Endothelial cell of umbilical vein (primary cell): ENCODE measurements at regions not wholly inside any gene's neighbourhood (a gene's known extent, or its start where the extent isn't known, plus 50 kb on each side); places are given as distances from the start of the nearest gene placed in this dataset.

Experiments used
- POLR2A ChIP-seq: IDR thresholded peaks from 2 replicates; pipeline ENCODE4 v1.6.1; 2012; ENCODE audit warnings: low read depth, mild to moderate bottlenecking, control low read depth, low read length
- TF ChIP-seq, protein P1 (sequence below), 2 donors: IDR thresholded peaks; 1 replicate in 1 of 2; 2 replicates in 1 of 2; pipeline ENCODE4 v1.5.1; 2011; ENCODE audit warnings: low read length in 2 of 2, mild to moderate bottlenecking in 2 of 2, moderate library complexity in 2 of 2, control low read depth in 1 of 2, inconsistent platforms in 1 of 2, low read depth in 1 of 2; ENCODE audit not compliant: insufficient read depth in 1 of 2; ENCODE audit errors: extremely low read depth in 1 of 2

DNA sequence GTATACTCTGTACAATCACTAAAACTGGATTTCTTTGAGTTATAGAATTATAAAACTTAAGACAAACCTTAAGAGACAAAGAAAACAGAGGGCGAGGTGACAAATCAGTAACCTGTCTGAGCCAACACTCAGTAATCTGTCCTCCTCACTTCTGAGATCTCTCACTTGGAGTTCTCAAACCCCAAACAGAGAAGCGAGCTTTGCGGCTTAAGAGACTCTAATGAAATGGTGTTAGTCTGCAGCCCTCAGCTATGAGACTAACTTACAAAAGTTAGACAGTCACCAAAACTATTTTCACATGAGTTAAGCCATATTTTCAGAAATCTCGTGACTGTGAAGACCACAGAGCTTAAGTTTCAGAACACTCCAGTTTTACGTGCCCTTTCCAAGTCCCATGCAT lies 140.6 kb downstream of the TMX3 start:
- no peak for TF ChIP-seq POLR2A
- TF ChIP-seq, protein P1, sequence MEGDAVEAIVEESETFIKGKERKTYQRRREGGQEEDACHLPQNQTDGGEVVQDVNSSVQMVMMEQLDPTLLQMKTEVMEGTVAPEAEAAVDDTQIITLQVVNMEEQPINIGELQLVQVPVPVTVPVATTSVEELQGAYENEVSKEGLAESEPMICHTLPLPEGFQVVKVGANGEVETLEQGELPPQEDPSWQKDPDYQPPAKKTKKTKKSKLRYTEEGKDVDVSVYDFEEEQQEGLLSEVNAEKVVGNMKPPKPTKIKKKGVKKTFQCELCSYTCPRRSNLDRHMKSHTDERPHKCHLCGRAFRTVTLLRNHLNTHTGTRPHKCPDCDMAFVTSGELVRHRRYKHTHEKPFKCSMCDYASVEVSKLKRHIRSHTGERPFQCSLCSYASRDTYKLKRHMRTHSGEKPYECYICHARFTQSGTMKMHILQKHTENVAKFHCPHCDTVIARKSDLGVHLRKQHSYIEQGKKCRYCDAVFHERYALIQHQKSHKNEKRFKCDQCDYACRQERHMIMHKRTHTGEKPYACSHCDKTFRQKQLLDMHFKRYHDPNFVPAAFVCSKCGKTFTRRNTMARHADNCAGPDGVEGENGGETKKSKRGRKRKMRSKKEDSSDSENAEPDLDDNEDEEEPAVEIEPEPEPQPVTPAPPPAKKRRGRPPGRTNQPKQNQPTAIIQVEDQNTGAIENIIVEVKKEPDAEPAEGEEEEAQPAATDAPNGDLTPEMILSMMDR (IDR thresholded peaks at IDR 0.05; ENCODE audit: extremely low read depth in 1 of 2, insufficient read depth in 1 of 2, low read depth in 1 of 2, low read length in 2 of 2) = no peak
